ENCODE measurements at regions not wholly inside any gene's neighbourhood (a gene's known extent, or its start where the extent isn't known, plus 50 kb on each side); places are given as distances from the start of the nearest gene placed in this dataset.

GRCh38 chr13:40863723-40864122 lies 74.3 kb downstream of the SLC25A15 start:
- DNase-seq, result no peak

GRCh38 chr13:40874138-40874779 lies 84.8 kb downstream of the SLC25A15 start:
- no peak for DNase-seq

- no peak for DNase-seq
Observed at GRCh38 chr13:40875044-40875443, 85.6 kb downstream of the SLC25A15 start.

GRCh38 chr13:40875583-40875982 lies 86.2 kb downstream of the SLC25A15 start:
- no peak for DNase-seq

- DNase-seq, result no peak
Observed at GRCh38 chr13:40876020-40876738, 86.8 kb downstream of the SLC25A15 start.

GRCh38 chr13:40878321-40878720 lies 88.9 kb downstream of the SLC25A15 start:
- DNase-seq, result peak; percentile 10

GRCh38 chr13:40878823-40879222 lies 89.4 kb downstream of the SLC25A15 start:
- no peak for DNase-seq
